ENCODE measurements at regions not wholly inside any gene's neighbourhood (a gene's known extent, or its start where the extent isn't known, plus 50 kb on each side); places are given as distances from the start of the nearest gene placed in this dataset.
"Not testable (repeated sequence)": the region's sequence is repeated elsewhere in the genome, so short reads cannot be mapped to it uniquely, and the experiment has no call there.

DNA sequence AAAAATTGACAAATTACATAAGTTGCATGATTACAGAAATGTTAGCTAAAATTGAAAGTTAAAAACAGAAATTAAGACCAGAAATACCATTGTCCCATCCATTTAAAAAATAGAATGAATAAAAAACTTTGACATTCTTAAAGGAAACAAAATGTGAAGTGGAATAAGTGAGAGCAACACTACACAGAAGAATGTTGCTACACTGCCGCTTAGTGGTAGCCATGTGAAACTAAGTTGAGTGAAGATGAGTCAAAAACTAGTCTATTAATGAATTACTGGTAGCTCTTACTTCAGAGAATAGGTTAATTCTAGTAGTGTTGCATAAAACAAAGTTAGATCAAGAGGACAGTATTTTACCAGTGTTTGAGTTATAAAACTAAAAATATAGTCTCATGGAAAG, 571.0 kb upstream of the KLHL4 start:
- TF ChIP-seq, protein P1, sequence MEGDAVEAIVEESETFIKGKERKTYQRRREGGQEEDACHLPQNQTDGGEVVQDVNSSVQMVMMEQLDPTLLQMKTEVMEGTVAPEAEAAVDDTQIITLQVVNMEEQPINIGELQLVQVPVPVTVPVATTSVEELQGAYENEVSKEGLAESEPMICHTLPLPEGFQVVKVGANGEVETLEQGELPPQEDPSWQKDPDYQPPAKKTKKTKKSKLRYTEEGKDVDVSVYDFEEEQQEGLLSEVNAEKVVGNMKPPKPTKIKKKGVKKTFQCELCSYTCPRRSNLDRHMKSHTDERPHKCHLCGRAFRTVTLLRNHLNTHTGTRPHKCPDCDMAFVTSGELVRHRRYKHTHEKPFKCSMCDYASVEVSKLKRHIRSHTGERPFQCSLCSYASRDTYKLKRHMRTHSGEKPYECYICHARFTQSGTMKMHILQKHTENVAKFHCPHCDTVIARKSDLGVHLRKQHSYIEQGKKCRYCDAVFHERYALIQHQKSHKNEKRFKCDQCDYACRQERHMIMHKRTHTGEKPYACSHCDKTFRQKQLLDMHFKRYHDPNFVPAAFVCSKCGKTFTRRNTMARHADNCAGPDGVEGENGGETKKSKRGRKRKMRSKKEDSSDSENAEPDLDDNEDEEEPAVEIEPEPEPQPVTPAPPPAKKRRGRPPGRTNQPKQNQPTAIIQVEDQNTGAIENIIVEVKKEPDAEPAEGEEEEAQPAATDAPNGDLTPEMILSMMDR (IDR thresholded peaks at IDR 0.05; ENCODE audit: low read depth, low read length), result peak; percentile 49
- DNase-seq (ENCODE audit: extremely low read depth, low read depth), result no peak

DNA sequence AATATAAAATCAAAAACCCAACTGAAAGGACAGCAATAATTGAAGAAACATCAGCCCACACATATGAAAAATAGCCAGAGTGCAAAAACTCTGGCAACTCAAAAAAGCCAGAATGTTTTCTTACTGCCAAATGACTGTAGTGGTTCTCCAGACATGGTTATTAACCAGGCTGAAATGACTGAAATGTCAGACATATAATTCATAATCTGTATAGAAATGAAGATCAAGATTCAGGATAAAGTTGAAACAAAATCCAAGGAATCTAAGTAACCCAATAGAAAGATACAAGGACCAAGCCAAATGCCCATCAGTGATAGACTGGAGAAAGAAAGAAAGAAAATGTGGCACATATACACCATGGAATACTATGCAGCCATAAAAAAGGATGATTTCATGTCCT, 553.3 kb upstream of the KLHL4 start:
- TF ChIP-seq, protein P1 (IDR thresholded peaks at IDR 0.05; ENCODE audit: low read depth, low read length), result no peak
- DNase-seq (ENCODE audit: extremely low read depth, low read depth), result no peak

DNA sequence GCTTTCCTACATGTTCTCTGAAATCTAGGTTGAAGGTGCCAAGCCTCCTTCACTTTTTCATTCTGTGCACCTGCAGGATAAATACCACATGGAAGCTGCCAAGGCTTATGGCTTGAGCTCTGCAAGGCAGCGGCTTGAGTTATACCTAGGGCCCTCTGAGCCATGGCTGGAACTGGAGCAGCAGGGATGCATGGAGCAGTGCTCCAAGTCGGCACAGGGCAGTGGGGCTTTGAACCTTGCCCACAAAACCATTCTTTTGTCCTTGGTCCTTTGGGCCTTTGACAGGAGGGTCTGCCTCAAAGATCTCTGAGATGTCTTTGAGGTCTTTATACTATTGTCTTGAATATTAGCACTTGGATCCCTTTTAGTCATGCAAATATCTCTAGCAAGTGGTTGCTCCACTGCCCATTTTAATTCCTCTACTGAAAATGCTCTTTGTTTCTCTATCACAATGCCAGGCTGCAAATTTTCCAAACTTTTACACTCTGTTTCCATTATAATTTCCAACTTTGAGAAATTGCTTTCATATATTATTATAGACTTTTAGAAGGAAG, 536.2 kb upstream of the KLHL4 start:
- TF ChIP-seq, protein P1 (IDR thresholded peaks at IDR 0.05; ENCODE audit: low read depth, low read length), result no peak
- DNase-seq (ENCODE audit: extremely low read depth, low read depth), result no peak

DNA sequence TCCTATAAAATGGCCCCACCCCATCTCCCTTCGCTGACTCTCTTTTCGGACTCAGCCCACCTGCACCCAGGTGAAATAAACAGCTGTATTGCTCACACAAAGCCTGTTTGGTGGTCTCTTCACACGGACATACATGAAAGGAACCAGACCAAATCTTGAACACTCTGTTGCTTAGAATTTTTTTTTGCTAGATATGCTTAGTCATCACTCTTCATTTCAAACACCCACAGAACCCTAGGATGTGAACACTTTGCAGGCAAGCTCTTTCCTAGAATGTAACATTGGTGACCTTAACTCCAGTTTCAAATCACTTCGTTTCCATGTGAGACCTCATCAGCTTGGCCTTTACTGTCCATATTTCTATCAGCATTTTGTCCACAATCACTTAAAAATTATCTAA, 530.3 kb upstream of the KLHL4 start:
- not testable (repeated sequence) for DNase-seq (ENCODE audit: extremely low read depth, low read depth)

DNA sequence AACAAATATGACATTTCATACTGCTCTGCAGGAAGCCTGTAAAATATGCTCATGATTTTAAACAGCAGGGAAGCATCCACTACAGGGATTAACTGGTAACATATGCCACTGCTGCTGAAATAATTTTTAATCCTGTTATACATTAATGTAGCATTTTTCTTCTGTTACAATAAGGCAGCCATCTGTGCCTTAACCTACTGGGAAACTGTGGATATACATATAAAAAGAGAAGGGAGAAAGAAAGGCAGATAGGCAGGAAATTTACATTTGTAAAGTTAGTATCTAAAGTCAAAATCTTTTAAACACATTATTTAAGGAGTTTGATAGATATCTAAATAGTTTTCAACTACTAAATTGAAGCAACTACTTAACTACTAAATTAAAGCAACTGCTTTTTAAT, 514.6 kb upstream of the KLHL4 start:
- DNase-seq (ENCODE audit: extremely low read depth, low read depth), result no peak
- TF ChIP-seq, protein P1 (IDR thresholded peaks at IDR 0.05; ENCODE audit: low read depth, low read length), result no peak

DNA sequence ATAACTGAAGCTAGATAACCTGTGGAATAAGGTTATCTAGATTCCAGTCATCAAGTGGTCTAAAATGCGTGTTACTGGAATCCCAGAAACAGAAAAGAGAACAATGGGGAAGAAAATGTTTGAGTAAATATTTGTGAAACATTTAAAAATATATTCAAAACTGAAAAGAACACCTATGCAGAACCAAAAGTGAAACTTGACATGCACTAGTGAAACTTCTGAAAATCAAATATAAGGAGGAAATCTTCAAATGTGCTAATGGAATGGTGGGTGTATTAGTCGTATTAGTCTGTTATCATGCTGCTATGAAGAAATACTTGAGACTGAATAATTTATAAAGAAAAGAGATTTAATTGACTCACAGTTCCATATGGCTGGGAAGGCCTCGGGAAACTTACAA, 512.4 kb upstream of the KLHL4 start:
- no peak for DNase-seq (ENCODE audit: extremely low read depth, low read depth)
- TF ChIP-seq, protein P1 (IDR thresholded peaks at IDR 0.05; ENCODE audit: low read depth, low read length), result no peak

DNA sequence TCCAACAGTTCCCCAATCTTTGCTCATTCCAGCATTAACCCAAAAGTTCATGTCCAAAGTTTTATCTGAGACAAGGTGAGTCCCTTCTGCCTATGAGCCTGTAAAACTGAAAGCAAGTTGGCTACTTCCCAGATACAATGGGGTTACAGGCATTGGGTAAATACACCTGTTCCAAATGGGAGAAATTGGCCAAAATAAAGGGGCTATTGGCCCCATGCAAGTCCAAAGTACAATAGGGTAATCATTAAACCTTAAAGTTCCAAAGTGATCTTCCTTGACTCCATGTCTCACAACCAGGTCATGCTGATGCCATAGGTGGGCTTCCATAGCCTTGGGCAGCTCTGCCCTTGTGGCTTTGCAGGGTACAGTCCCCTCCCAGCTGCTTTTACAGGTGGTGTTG, 511.7 kb upstream of the KLHL4 start:
- TF ChIP-seq, protein P1 (IDR thresholded peaks at IDR 0.05; ENCODE audit: low read depth, low read length), result no peak
- no peak for DNase-seq (ENCODE audit: extremely low read depth, low read depth)

DNA sequence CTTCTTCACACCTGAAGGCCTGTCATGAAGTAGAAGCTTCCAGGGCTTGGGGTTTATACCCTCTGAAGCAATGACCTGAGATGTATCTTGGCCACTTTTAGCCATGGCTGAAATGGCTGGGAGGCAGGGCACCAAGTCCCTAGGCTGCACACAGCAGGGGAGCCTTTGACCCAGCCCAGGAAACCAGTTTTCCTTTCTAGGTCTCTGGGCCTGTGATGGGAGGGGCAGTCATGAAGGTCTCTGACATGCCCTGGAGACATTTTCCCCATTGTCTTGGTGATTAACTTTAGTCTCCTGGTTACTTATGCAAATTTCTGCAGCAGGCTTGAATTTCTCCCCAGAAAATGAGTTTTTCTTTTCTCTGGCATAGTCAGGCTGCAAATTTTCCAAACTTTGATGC, 511.0 kb upstream of the KLHL4 start:
- no peak for DNase-seq (ENCODE audit: extremely low read depth, low read depth)

More for the DNA sequence above, 511.0 kb upstream of the KLHL4 start:
- TF ChIP-seq, protein P1 (IDR thresholded peaks at IDR 0.05; ENCODE audit: low read depth, low read length), result no peak

Data from AG09319 (cell line).